HL-60 (cell line): ENCODE measurements at regions not wholly inside any gene's neighbourhood (a gene's known extent, or its start where the extent isn't known, plus 50 kb on each side); places are given as distances from the start of the nearest gene placed in this dataset.

Source experiments
- POLR2AphosphoS5 ChIP-seq: IDR thresholded peaks from 2 replicates; pipeline ENCODE4 v1.6.1; 2012; ENCODE audit warnings: low read depth
- TF ChIP-seq, protein P1 (sequence below): IDR thresholded peaks from one replicate; pipeline ENCODE4 v1.5.1; 2011; ENCODE audit warnings: low read length, control low read depth, inconsistent platforms; ENCODE audit not compliant: insufficient read depth
- TF ChIP-seq, protein P2 (sequence below): IDR thresholded peaks from 2 replicates; pipeline ENCODE4 v1.6.1; 2012; ENCODE audit warnings: low read depth; ENCODE audit not compliant: insufficient replicate concordance

DNA sequence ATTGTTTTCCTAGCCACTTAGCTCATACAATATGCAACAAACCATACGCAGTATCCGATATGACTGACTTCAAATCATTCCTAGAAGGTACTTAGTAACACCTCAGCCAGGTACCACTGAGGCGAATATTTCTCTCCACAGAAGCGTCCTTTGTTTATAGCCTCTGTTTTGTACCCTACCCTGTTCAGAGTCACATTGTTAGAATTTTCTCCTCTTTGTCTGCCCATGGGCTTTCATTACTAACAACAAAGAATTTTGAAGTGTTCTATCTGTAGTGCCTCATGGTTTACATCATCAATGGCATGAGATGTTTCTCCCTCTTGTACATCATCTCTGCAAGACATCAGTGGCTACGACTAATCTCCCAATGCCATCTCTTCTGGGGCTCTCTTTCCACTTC, 212.4 kb upstream of the GLI3 start:
- TF ChIP-seq, protein P1, sequence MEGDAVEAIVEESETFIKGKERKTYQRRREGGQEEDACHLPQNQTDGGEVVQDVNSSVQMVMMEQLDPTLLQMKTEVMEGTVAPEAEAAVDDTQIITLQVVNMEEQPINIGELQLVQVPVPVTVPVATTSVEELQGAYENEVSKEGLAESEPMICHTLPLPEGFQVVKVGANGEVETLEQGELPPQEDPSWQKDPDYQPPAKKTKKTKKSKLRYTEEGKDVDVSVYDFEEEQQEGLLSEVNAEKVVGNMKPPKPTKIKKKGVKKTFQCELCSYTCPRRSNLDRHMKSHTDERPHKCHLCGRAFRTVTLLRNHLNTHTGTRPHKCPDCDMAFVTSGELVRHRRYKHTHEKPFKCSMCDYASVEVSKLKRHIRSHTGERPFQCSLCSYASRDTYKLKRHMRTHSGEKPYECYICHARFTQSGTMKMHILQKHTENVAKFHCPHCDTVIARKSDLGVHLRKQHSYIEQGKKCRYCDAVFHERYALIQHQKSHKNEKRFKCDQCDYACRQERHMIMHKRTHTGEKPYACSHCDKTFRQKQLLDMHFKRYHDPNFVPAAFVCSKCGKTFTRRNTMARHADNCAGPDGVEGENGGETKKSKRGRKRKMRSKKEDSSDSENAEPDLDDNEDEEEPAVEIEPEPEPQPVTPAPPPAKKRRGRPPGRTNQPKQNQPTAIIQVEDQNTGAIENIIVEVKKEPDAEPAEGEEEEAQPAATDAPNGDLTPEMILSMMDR, result no peak
- TF ChIP-seq, protein P2, sequence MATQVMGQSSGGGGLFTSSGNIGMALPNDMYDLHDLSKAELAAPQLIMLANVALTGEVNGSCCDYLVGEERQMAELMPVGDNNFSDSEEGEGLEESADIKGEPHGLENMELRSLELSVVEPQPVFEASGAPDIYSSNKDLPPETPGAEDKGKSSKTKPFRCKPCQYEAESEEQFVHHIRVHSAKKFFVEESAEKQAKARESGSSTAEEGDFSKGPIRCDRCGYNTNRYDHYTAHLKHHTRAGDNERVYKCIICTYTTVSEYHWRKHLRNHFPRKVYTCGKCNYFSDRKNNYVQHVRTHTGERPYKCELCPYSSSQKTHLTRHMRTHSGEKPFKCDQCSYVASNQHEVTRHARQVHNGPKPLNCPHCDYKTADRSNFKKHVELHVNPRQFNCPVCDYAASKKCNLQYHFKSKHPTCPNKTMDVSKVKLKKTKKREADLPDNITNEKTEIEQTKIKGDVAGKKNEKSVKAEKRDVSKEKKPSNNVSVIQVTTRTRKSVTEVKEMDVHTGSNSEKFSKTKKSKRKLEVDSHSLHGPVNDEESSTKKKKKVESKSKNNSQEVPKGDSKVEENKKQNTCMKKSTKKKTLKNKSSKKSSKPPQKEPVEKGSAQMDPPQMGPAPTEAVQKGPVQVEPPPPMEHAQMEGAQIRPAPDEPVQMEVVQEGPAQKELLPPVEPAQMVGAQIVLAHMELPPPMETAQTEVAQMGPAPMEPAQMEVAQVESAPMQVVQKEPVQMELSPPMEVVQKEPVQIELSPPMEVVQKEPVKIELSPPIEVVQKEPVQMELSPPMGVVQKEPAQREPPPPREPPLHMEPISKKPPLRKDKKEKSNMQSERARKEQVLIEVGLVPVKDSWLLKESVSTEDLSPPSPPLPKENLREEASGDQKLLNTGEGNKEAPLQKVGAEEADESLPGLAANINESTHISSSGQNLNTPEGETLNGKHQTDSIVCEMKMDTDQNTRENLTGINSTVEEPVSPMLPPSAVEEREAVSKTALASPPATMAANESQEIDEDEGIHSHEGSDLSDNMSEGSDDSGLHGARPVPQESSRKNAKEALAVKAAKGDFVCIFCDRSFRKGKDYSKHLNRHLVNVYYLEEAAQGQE, result no peak
- no peak for TF ChIP-seq POLR2AphosphoS5
